ENCODE measurements at regions not wholly inside any gene's neighbourhood (a gene's known extent, or its start where the extent isn't known, plus 50 kb on each side); places are given as distances from the start of the nearest gene placed in this dataset.

DNA sequence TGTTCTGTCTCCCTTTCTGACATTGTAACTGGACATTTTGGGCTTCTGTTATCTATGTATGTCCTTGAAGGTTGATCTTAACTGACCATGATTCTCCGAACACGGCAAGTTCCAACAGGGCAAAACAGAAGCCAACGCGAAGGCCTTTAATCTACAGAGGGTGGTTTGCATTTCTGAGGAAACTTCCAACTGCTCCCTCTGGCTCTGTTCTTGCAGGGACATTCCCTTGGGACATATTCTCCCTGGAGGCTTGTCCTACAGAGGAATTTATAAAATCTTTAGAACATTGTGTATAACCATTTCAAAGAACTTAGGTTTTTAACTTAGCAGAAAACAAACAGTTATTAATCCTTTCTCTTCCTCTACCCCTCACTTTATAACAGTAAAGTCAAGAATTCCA is 189.0 kb upstream of the CDYL start:
- no peak for DNase-seq (ENCODE audit: low spot score)

DNA sequence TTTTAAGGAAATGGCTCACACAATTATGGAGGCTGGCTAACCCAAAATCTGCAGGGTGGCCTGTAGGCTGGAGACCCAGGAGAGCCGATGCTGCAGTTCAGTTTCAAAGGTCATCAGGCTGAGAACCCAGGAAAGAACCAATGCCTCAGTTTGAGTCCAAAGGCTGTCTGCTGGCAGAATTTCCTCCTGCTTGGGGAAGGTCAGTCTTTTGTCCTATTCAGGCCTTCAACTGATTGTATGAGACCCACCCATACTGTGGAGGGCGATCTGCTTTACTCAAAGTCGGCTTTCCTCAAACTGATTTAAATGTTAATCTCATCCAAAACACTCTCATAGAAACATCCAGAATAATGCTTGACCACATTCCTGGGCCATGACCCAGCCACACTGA is 189.7 kb upstream of the CDYL start:
- no peak for DNase-seq (ENCODE audit: low spot score)

DNA sequence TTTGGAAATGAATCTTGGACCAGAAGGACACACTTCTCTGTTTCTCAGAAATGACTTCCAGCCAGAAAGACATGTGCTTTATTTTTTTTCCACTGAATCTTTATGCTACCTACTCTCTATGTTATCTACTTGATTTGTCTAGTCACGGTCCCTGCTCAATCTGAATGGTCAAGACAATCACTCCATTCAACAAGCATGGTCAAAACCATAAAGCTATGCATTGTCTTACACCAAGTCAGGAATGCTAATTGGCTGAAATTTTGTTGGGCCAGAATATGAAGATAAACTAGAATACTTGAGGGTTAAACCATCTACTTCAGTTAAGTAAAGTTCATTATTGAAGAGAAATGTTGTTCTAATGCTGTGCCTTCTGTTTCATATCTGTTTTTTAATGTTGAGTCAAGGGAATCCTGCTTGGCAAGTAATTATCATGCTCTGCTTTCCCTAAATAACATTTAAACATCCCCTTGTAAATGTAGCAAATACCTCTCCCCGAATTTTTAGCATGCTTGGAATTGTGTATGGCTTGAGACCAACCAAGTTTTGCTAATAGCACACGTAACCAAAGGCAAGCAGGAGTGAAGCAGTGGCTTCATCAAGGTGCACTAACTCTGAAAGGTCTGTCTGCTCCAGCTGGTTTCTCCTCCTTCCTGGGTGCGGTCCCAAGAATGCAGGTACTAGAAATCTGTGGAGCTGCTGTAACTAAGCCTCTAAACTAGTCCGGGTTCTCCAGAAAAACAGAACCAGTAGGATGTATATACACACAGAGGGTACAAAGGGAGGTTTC is 190.3 kb upstream of the CDYL start:
- DNase-seq (ENCODE audit: low spot score), result no peak

- no peak for DNase-seq (ENCODE audit: low spot score)
These were observed 191.4 kb upstream of the CDYL start for GRCh38 chr6:4584801-4585200.

GRCh38 chr6:4582506-4583417 is 193.4 kb upstream of the CDYL start:
- DNase-seq (ENCODE audit: low spot score), result no peak

DNA sequence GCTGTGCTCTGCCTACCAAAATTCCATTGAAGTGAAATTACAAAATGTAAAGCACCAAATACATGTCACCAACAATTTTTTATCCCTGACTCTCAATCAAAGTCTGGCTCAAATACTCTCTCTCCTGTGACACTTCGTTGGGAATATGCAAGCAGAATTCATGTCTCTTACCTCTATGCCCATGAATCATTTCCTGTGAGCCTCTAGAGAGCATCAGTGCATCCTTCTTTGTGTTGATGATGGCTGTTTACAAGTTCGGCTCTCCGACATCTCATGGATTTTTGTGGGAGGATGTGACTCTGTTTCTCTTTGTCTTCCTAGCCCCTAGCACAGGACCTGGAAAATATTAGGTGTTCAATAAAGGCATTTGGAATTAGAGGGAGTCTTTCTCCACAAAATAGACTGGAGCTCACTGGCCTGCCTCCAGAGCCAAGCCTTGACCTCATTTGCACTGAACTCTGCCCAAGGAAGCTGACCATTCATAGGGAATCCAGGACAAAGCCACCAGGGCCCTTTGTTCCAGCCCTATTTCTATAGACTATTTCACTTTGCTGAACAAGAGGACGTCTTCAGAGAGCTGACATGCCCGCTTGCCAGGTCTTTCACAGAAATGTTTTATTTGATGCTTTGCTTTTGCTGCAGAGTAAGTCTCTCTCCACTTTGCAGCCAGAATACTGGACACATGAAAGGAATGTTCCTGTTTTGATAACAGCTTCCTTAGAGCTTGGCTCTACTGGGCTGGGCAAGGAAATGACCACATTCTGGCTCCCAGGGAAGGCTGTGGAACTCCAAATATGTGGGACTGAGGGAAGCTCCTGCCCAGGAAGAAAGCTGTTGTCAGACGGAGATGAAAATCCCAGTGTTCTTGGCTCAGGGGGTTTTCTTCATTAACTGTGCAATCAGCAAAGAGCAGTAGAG is 194.5 kb upstream of the CDYL start:
- peak; percentile 84 for DNase-seq (ENCODE audit: low spot score)

GRCh38 chr6:4580361-4580760 is 195.8 kb upstream of the CDYL start:
- DNase-seq (ENCODE audit: low spot score), result no peak

GRCh38 chr6:4577406-4577805 is 198.8 kb upstream of the CDYL start:
- DNase-seq (ENCODE audit: low spot score), result peak; percentile 79

GRCh38 chr6:4575714-4576113 is 200.5 kb upstream of the CDYL start:
- DNase-seq (ENCODE audit: low spot score), result no peak

- DNase-seq (ENCODE audit: low spot score), result no peak
These were observed 202.2 kb upstream of the CDYL start for GRCh38 chr6:4574007-4574406.

GRCh38 chr6:4571011-4571410 is 205.2 kb upstream of the CDYL start:
- DNase-seq (ENCODE audit: low spot score), result no peak

DNA sequence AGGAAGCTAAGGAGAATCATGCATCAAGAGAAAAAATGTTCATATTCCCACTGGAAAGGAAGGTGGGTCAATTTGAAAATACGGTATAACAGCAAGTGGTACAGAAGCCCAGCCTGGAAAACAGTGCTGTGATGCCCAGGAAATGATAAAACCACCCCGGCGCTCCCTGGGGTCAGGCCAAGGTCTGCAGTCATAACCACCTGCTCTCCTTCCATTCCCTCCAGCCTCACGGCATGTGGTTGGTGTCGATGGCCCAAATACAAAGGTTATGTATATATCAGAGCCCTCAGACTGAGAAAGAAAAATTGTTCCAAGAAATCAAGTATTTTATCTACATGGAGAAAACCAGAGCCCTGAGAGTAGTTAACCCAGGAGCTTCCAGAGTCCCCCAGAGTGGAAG is 208.1 kb upstream of the CDYL start:
- no peak for DNase-seq (ENCODE audit: low spot score)

DNA sequence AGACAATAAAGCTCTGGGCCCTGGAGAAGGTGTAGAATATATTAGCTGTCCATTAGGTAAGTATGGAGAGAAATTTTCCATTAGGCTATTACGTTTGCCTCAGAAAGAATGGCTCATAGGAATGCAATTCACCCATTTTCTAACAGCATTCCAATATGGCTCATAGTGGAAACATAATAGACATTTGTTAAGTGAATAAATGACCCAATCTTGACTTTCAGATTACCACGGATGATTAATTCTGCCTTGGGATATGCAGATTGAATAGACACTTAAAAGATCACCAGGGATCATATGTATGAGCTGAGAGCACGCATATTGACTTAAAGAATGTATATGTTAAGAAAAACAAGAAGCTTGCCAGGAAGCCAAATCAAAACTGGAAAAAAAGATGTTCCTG is 209.1 kb upstream of the CDYL start:
- peak; percentile 53 for DNase-seq (ENCODE audit: low spot score)

GRCh38 chr6:4565301-4566250 is 210.6 kb upstream of the CDYL start:
- no peak for DNase-seq (ENCODE audit: low spot score)

DNA sequence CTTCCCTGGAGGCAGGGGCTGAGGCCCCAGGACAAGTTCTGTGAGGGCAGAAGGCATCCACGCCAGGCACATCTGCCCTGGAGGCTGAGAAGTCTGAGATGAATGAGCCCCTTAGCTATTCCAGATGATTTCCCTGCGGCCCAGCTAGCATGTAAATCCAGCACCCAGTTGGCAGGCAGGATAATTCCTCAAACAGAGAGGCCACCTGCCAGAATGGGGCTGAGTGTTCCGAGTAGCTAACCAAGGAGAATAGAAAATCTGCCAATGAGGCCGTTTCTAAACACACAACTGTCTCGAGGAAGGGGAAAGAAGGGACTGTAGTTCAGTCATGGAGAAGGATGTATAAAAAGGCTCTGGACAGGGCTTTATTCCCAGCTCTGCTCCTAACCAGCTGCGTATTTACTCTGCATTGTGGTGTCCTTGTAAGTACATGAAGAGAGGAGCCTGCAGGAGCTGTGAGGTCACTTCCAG is 211.4 kb upstream of the CDYL start:
- no peak for DNase-seq (ENCODE audit: low spot score)

GRCh38 chr6:4563877-4564276 is 212.3 kb upstream of the CDYL start:
- no peak for DNase-seq (ENCODE audit: low spot score)

DNA sequence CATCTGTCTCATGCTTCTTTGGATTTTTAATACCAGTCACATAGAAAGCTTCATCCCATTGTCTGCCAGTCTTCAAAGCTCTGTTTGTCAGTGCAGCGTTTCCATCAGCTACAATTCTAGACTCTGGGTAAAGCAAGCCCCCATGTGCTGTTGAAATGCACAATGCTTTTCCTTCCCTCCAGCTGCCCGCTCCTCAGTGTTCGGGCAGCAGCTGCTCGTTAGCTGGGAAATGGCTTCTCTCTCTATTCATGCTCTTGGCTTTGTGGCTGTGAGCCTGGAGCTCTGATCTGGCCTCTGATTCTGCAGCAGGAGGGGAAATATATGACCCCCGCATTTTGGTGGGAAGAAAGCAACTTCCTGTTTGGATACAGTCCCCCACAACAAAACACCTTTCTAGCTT is 213.0 kb upstream of the CDYL start:
- DNase-seq (ENCODE audit: low spot score), result no peak

DNA sequence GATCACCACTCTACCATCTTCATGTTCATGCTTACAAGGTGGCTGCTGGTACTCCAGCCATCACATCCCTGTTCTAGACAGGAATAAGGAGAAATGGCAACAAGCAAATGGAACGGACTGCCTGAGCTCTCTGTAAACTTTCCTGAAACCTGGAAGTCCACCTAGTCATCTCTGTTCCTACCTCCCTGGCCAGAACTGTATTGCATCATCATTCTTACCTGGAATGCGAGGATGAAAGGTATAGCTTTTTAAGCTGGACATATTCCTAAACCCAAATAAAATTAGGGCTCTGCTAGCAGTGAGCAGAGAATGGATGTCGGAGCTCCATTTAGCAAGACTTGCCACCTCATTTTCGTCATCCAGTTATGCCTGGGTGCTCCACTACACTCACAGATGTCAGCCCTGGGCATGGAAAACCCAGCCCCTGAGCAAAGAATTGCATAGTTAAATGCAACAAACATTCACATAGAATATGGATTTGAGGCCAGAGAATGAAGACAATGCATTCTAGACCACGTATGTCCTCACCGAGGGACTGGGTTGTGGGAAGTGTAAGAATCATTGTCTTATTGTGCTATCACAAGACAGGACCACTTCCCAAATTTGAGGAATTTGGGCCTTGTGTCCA is 214.3 kb upstream of the CDYL start:
- no peak for DNase-seq (ENCODE audit: low spot score)

DNA sequence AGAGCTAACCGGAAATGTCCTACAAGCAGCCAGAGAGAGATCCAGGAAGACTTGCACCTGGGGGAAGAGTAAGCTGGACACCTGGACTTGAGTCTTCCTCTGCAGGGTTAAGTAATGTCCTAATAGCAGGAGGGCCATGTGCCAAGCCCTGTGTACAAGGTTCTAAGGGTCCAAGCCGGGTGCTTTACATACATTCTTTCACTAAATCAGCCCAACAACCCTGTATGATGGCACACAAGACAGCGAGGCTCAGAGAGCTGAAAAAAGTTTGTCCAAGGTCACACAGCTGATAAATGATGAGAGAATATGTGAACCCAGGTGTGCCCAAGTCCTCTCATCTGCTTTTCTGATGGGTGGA is 215.1 kb upstream of the CDYL start:
- no peak for DNase-seq (ENCODE audit: low spot score)

- no peak for DNase-seq (ENCODE audit: low spot score)
These were observed 215.8 kb upstream of the CDYL start for GRCh38 chr6:4560221-4561077.
